OCI-M1 (cell line): ENCODE measurements at regions not wholly inside any gene's neighbourhood (a gene's known extent, or its start where the extent isn't known, plus 50 kb on each side); places are given as distances from the start of the nearest gene placed in this dataset.

Experiments used
- DNase-seq: peaks from one replicate; lab custom pipeline; 2025; lab: John Stamatoyannopoulos, UW

DNA sequence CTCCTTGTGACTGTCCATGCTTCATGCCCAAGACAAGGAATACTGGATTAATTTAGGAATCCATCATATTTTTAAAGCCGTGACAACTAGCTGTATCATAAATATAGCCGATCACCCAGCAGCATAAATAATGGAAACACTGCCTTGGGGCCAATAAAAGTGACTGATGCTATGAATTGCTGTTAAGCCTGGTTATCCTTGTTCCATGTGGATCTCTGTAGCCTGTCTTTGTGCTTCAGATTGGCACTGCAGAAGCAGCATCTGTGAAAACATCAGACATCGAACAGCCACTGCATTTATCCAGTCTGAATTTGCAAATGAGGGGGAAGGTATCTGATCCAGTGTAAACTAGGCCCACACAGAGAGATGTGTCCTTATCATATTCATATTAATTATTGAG is 1181.8 kb downstream of the SORCS1 start:
- DNase-seq: no peak

DNA sequence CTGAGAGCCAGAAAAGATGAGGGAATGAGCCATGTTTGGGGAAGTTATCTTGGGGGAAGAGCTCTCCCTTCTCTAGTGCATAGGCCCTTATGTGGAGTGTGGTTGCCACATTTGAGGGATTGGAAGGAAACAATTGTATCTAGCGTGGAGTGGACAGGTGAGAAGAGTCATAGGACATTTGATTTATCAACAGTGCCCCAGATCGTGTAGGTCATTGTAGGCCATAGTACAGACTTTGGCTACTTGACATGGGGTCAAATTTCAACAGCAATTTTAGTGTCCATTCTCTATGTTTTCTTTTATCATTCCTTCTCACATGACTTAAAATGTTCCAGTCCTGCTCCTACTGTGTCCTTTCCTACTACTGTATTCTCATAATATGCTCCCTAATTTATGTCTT is 1182.8 kb downstream of the SORCS1 start:
- DNase-seq: no peak

DNA sequence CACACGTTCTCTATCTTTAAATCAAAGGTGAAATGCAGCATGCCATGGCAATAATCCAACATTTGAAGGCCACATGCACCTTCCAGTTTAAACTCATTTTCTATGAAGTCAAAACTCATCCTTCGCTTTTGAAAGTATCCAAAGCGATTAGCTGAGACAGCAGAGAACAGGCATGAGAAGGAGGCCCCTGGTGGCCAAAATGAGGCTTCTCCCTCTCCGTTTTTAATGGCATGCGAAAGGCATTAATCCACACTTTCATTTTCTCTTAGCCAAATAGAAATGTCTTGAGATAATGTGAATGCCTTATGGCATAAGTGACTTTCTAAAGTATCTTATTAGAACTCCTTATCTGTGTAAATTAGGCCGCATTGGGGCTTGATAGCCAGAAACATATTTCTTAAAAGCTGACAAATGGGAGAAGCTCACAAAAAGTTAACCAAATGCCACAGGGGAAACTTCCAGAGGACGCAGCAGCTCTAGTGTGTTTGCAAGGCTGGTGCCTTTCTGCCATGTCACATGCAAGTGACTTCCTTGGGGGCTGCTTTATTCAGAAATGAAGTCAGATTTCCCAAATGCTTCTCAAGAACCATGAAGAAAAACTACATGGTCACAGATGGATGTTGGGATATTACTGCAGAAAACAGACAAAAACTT is 1189.6 kb downstream of the SORCS1 start:
- peak; percentile 87 for DNase-seq

DNA sequence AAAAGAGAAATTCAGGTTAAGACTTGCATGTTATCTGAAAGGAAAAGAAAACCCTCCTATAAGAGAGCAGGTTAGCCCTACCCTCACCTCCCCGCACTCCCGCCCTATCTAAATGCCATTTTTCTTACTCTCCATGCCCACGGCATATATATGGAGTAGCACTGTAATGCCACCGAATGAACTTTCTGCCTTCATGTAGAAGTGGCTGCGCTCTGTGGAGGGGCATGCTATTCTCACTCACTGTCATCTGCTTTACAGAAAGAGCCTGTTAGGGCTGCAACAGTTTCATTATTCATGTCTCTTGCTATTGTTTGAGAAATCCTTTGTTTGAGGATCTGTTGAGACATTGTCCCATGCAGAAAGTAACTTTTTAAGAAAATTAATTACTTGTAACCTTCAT is 1190.6 kb downstream of the SORCS1 start:
- DNase-seq: no peak

DNA sequence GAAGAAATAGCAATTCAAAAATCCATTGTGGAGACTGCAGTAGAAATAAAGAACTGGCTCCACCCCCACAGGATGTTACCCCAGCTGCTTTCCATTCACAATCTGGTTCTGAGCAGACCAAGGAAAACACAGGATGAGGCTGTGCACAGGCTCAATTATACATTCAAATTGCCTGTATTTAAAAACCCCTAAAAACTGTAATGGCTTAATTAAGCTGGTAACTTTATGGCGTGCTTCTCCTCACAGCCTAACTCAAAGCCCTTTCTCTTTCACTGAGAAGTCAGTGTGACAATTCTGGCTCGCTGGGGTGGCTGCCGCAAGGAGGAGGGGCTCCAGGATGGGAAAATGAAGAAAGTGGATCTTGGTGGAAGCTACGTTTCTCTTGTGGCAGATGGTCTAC is 1191.1 kb downstream of the SORCS1 start:
- peak; percentile 20 for DNase-seq

DNA sequence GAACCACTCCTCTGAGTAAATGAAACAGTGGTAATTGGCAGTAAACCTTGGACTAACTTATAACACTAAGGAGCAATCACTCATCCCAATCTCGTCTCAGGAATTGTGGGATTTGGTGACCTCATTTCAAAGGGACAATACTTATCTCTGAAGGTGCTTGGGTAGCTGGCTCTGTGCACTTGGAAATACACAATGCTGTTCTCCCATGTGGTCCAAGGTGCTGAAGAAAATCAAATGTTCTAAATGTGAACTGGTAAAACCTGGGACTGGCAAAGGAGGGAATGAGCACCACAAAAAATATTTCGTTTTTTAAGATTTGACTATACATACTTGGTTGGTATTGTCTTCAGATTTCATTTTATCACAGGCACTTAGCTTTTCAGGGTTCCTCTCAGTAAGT is 1193.0 kb downstream of the SORCS1 start:
- no peak for DNase-seq

DNA sequence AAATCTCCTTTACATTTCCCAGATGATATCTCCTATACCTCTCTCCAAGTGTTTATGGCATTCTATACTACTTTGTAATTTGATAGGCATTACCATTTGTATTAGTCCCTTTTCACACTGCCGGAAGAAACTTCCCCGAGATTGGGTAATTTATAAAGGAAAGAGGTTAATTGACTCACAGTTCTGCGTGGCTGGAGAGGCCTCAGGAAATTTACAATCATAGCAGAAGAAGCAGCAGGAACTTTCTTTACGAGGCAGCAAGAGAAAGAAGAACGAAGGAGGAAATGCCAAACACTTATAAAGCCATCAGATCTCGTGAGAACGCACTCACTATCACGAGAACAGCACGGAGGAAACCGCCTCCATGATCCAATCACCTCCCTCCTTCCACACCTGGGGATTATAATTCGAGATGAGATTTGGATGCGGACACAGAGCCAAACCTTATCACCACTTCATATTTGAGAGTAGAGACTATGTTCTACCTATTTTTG is 1194.6 kb downstream of the SORCS1 start:
- peak; percentile 86 for DNase-seq

DNA sequence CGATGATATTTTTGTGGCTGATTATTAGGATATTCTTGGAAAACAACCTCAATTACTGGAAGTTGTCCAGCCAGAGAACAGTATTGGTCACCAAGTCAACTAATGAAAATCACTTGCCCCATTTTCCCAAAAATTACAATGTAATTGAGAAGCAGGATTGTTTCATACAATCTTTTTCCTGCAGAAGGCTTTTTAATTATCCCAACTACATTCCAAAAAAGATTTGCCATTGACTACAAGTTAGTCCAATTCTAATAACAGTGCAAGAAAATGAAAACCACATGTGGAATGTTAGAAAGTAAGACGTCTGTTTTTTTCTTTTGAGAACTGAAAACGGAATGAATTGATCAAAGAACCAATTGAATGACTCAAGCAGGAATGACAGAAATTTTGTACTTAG is 1195.8 kb downstream of the SORCS1 start:
- no peak for DNase-seq

DNA sequence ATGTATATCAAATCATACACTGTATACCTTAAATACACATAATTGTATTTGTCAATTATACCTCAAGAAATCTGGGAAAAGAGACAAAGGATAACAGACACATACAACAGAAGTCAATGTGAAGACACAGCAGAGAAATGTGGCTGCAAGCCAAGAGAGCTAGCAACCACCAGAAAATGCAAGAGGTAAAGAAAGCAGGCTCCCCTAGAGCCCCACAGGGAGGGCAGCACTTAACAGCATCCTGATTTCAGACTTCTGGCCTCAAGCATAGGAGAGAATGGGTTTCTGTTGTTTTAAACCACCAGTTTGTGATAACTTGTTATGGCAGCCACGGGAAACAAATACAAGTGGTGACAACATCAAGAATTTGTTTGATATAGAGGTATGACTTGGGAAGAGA is 1197.2 kb downstream of the SORCS1 start:
- peak; percentile 32 for DNase-seq

DNA sequence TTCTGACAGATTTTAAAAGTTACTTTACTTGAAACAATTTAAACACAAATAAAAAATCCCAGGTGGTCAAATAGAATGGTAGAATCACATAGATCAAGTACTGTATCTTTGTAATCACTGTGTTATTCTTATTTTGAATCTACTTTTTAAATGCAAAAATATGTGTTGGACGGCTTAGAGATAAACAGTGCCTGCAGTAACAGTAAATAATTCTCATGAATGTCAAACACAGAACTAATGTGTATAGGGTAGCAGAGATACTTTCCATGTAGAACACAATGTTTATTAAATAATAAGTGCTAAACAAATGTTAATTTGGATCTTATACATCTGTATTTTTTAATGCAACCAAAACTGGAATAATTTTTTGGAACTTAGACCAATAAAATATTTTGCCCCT is 1199.4 kb downstream of the SORCS1 start:
- DNase-seq: no peak

DNA sequence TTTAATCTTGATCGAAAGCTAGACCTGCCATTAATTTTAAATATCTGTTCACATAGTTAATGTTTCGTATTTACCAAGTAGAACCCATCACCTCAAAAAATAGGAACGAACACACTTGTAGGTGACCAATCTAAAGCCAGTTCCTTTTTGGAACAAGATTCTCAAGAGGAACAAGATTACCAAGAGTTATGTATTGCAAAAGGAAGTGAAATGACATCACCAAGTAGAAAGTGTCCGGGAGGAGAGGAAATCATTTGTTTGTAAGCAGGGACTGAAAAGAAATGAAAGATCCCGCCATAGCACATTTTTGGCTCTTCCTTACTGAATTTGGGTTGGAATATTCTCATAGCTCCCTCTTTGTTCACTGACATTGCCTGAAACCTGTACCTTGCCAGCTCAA is 1200.5 kb downstream of the SORCS1 start:
- peak; percentile 65 for DNase-seq

DNA sequence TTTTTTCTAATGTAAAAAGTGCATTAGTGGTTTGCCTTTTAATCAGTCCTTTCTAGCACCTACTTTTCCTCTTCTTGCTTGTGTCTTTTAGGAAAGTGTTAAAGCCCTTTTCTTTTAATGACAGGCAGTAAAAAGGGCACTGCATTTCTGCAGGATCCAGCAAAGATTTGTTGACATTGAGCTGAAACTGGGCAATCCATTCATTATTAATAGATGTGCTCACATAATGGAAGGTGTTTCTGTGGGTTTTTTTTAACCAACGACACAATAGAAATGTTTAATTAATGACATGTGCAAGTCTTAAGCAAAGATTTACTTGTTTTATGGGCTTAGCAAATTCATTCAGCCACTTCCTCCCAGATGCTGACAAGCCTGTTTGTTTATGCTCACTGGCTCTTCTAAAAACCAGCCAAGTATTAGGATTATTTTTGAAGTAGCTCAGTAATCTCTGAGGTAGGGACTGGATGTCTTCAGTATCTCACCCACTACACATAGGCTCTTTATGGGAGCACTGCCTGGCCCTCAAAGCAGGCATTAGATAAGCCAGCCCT is 1201.1 kb downstream of the SORCS1 start:
- no peak for DNase-seq

DNA sequence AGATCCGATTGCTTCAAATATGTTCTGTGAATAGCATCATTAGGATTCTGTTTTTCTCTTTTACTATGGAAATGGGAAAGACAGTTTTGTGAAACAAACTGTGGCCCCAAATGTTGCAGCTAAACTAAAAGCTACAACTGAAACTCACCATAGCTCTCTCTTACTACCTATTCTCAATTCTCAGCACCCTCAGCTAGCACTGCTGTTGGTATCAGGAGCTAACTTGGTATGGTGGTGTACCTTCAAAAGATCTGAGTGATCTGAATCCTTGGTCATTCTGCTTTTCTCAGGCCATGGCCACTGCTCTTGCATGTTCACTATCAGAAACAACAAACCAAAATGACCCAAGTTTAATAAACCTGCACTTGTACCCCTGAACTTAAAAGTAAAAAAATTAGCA is 1208.0 kb downstream of the SORCS1 start:
- no peak for DNase-seq

DNA sequence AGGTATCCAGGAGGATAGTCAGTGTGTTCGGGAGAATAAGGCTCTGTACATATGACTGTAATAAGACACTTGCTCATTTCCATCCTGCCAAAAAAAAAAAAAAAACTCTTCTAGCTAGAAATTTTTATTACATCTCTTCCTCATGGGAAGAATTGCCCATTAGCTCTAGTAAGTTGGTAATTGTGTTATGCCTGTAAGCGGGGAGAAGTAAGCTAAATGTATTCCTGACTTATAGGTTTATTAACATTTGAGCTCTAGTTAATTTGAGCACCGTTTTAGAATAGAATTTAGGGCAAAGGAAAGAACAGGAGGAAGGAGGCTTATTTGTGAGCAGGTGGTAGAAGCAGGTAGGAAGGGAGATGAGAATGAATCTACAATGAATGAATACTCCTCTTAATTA is 1210.6 kb downstream of the SORCS1 start:
- no peak for DNase-seq

DNA sequence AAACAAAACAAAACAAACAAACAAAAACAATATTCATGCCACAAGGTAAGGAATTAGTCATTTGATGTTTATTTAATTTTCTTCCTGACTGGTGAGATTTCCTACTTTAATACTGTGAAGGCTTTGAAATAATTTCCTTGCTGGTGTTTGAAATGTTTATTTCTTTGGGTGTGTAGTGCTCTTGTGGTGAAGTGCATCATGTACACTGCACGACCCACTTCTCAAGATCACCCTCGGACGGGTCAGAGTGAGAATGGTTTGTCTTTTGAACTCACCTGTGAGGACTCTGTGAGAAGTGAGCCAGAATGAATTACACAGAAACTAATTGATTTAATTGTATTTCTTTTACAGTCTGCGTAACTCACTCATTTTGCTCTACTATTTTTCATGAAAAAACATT is 1211.5 kb downstream of the SORCS1 start:
- DNase-seq: no peak

DNA sequence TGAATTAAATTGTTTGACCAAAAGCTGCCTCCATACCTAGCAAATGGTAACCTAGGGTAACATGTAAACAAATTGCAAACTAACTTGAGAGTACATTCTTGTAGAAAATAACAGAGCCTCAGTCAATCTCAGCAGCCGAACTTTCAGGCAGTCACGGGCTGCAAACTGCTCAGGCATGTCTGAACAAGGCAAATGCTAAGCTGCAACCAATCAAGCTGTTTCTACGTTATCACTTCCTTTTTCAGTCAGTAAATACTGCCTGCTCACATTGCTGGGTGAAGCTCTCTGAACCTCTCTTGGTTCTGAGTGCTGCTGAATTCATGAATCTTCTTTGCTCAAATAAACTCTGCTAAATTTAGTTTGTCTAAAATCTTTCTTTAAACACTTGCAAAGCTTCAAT is 1212.4 kb downstream of the SORCS1 start:
- DNase-seq: peak; percentile 60

DNA sequence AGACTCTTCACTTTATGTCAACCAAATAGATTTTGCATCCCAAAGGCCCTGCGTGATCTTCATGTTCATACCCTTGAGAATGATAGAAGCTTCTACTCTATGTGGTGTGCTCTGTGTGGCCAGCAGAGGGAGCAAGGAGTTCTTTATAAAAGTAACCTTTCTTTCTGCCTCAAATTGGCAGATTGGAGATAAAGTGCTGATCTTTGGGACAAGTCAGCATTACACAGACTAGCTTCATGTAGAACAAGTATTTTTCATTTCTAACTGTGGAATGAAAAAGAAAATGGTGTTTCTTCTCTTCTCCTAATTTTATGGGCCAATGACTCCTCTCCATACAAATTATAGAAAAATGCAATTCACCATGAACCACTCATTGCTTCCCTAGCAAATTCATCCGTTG is 1214.1 kb downstream of the SORCS1 start:
- peak; percentile 77 for DNase-seq

DNA sequence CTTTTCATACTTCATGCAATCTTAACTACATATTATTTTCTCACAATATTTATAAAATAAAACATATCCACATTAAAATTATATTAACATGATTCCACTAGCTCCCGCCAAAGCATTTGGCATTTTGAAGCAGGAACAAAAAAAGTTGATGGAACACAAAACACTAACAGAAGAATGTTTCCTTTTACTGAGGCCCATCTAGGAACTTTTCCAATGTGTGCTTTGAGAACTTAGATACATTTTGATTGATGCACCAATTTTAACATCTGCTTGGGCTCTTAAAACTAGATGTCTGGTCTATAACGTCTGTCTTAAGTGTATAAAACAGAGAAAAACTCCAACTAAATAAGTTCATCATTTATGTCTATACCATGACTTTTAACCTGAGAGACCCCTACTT is 1214.8 kb downstream of the SORCS1 start:
- DNase-seq: no peak

DNA sequence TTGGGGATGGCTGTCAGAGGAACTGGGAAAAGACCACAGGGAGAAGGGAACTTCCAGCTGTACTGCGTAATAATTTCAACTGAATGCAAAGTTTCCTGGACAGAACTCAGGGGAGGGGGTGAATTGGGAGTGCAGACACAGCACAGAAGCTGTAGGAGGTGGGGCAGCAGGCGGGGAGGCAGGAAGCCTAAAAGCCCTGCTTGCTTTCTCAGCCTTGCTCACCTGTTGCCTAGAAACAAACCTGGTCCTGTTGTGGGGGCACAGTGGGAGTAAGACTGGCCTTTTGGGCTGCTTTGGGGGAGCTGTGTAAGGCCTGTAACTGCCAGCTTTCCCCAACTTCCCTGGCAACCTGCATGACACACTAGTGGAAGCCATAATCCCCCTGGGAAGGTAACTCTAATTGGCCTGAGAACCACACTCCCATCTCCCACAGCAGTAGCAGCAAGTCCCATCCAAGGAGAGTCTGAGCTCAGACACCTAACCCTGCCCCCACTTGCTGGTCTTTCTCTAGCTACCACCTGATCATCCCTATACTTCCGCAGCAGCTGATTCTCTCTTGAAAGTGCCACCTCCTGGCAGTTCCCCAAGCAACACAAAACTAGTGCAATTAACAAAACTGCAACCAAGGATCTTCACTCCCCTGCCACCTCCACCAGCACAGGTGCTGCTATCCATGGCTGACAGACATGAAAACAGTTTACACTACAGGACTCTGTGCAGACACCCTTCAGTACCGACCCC is 1239.3 kb downstream of the SORCS1 start:
- no peak for DNase-seq

DNA sequence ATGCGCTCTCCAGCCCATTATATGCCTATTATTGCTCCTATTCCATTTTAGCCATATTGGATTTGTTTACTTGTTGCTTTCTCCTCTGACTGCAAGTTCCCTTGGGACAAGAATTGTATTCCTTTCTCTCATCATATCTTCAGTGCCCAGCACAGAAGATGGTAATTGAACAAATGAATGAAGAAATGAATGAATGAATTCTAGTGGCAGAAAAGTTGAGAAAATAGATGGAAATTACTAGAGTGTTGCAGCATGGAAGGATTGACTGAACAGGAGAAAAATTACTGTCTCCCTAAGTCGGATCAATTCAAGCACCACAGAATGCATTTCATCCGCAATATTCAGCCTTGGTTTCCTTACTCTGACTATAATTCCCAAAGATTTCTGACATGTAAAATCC is 1243.2 kb downstream of the SORCS1 start:
- DNase-seq: no peak

DNA sequence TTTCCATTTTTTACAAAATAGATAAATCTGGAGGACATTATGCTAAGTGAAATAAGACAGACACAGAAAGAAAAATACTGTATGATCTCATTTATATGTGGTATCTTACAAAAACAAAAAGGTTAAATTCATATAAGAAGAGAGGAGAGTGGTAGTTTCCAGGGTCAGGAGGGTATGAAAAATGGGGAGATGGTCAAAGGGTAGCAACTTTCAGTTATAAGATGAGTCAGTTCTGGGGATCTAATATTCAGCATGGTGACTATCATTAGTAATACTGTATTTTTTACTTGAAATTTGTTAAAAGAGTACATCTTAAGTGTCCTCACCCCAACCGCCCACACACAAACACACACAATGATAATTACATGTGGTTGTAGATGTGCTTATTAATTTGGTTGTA is 1250.1 kb downstream of the SORCS1 start:
- DNase-seq: no peak

DNA sequence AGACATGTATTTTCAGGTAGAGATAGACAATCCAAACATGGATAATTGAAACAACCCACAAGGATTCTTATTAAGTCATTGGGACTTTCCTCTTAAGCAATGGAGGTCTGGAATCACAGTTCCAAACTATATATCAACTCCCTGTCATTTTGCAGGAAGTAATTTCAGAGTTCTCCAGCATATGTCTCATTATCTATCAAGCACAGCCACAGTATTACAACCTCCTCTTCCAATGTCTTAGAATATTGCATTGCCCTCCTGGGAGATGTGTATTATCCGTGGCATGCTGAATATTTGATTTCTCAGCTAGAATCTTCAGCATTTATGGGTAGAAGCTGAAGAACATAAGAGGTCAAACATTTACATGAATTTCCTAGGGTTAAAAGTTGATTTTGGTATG is 1255.8 kb downstream of the SORCS1 start:
- DNase-seq: no peak

DNA sequence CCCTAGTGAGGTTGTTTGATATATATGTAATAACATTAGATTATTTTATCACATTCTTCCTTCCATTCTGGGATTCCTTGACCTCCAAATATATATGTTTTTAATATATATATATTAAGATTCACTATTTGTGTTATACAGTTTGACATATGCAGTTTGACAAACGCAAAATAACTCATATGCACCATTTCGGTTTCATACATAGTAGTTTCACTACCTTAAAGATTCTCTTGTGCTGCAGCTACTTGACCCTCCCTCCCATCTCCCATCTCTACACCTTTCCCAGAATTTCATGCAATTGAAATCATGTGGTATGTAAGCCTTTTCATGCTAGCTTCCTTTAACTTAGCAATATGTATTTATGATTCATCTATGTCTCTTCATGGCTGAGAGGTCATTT is 1244.4 kb downstream of the SORCS3 start:
- DNase-seq: no peak

DNA sequence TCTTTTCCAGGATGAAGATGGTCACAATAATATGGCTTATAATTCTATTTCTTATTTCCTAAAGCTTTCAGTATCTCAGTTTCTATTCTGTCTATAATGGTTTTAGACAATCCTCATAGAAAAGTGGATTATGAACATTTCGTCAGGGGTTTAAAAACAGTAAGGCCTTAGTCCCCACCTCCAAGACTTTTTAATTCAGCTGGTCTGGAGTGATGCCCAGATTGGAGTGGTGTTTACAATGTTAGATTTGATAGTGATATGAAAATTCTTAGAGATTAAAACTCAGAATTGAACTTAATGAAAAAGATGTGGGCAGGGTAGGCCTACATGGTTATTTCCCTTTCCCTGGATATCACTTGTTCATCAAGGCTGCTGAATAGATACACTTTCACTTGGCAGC is 1238.3 kb downstream of the SORCS3 start:
- no peak for DNase-seq
